ENCODE measurements at regions not wholly inside any gene's neighbourhood (a gene's known extent, or its start where the extent isn't known, plus 50 kb on each side); places are given as distances from the start of the nearest gene placed in this dataset.

GRCh38 chr5:74140409-74140808, 500.1 kb downstream of the ENC1 start:
- TF ChIP-seq POLR2A (IDR thresholded peaks at IDR 0.05): no peak
- TF ChIP-seq CTCF (IDR thresholded peaks at IDR 0.05): no peak
- no peak for TF ChIP-seq EP300 (IDR thresholded peaks at IDR 0.05)
- no peak for TF ChIP-seq POLR2AphosphoS5 (IDR thresholded peaks at IDR 0.05)
- Histone ChIP-seq H3K27me3 (no peaks in the 10 kb centered on the region), H3K36me3 (no peaks in the 10 kb centered on the region), H3K4me1 (peaks cover 4% of the 10 kb centered on the region), H3K9me3 (no peaks in the 10 kb centered on the region), H3K4me3 (no peak overlapping the region), H3K27ac (no peak overlapping the region)
- DNase-seq (ENCODE audit: low spot score in 2 of 2): no peak
- WGBS: 69% methylated on average over 3 of the region's 3 CpGs

GRCh38 chr5:74139589-74139988, 500.9 kb downstream of the ENC1 start:
- TF ChIP-seq EP300 (IDR thresholded peaks at IDR 0.05) (no peak), POLR2A (IDR thresholded peaks at IDR 0.05) (no peak), POLR2AphosphoS5 (IDR thresholded peaks at IDR 0.05) (no peak), CTCF (IDR thresholded peaks at IDR 0.05) (no peak)
- Histone ChIP-seq H3K4me1 (peaks cover 4% of the 10 kb centered on the region), H3K27ac (no peak overlapping the region), H3K27me3 (no peaks in the 10 kb centered on the region), H3K9me3 (no peaks in the 10 kb centered on the region), H3K4me3 (no peak overlapping the region), H3K36me3 (no peaks in the 10 kb centered on the region)
- 94% methylated on average over 6 of the region's 6 CpGs for WGBS
- DNase-seq (ENCODE audit: low spot score in 2 of 2): no peak

- TF ChIP-seq POLR2AphosphoS5 (IDR thresholded peaks at IDR 0.05) (no peak), CTCF (IDR thresholded peaks at IDR 0.05) (no peak), POLR2A (IDR thresholded peaks at IDR 0.05) (no peak), EP300 (IDR thresholded peaks at IDR 0.05) (no peak)
- Histone ChIP-seq H3K4me3 (no peak overlapping the region), H3K27me3 (no peaks in the 10 kb centered on the region)
Measured at GRCh38 chr5:74138721-74139120, 501.8 kb downstream of the ENC1 start.

GRCh38 chr5:74136276-74136825, 504.2 kb downstream of the ENC1 start:
- Histone ChIP-seq H3K9me3 (no peaks in the 10 kb centered on the region), H3K4me1 (no peaks in the 10 kb centered on the region), H3K4me3 (no peak overlapping the region), H3K27ac (no peak overlapping the region), H3K36me3 (no peaks in the 10 kb centered on the region), H3K27me3 (no peaks in the 10 kb centered on the region)
- TF ChIP-seq POLR2AphosphoS5 (IDR thresholded peaks at IDR 0.05) (no peak), EP300 (IDR thresholded peaks at IDR 0.05) (no peak), POLR2A (IDR thresholded peaks at IDR 0.05) (no peak), CTCF (IDR thresholded peaks at IDR 0.05) (no peak)
- DNase-seq (ENCODE audit: low spot score in 2 of 2): no peak
- 66% methylated on average over 2 of the region's 2 CpGs for WGBS

More at GRCh38 chr5:74138721-74139120, 501.8 kb downstream of the ENC1 start:
- DNase-seq (ENCODE audit: low spot score in 2 of 2): no peak
- peaks cover 4% of the 10 kb centered on the region for H3K4me1 ChIP-seq
- H3K36me3 ChIP-seq: no peaks in the 10 kb centered on the region
- H3K9me3 ChIP-seq: no peaks in the 10 kb centered on the region
- WGBS: 89% methylated on average over 2 of the region's 2 CpGs
- H3K27ac ChIP-seq: no peak overlapping the region

- TF ChIP-seq EP300 (IDR thresholded peaks at IDR 0.05) (no peak), POLR2A (IDR thresholded peaks at IDR 0.05) (no peak), CTCF (IDR thresholded peaks at IDR 0.05) (no peak), POLR2AphosphoS5 (IDR thresholded peaks at IDR 0.05) (no peak)
- Histone ChIP-seq H3K36me3 (no peaks in the 10 kb centered on the region), H3K4me3 (no peak overlapping the region), H3K27ac (no peak overlapping the region), H3K4me1 (no peaks in the 10 kb centered on the region), H3K27me3 (no peaks in the 10 kb centered on the region), H3K9me3 (no peaks in the 10 kb centered on the region)
- no peak for DNase-seq (ENCODE audit: low spot score in 2 of 2)
- 100% methylated on average over 1 of the region's 1 CpG for WGBS
Measured at GRCh38 chr5:74135033-74135432, 505.5 kb downstream of the ENC1 start.
